GM06990 (cell line): ENCODE measurements at regions not wholly inside any gene's neighbourhood (a gene's known extent, or its start where the extent isn't known, plus 50 kb on each side); places are given as distances from the start of the nearest gene placed in this dataset.
"Not testable (repeated sequence)": the region's sequence is repeated elsewhere in the genome, so short reads cannot be mapped to it uniquely, and the experiment has no call there.

Experiments
- DNase-seq: peaks from one replicate; pipeline ENCODE4 v3.0.0-alpha.2; 2011; ENCODE audit not compliant: insufficient read length; ENCODE audit errors: extremely low read depth
- H3K27me3 ChIP-seq: replicated peaks from 2 replicates; pipeline ENCODE4 v1.6.0; 2011; ENCODE audit warnings: low read length; ENCODE audit not compliant: control insufficient read depth, insufficient read depth
- H3K36me3 ChIP-seq: 2 replicates; pipeline ENCODE4 v1.5.1; 2011; ENCODE audit warnings: low read length; ENCODE audit not compliant: control insufficient read depth, insufficient read depth
- H3K4me3 ChIP-seq: replicated peaks from 2 replicates; pipeline ENCODE4 v1.5.1; 2011; ENCODE audit warnings: low read depth, mild to moderate bottlenecking, control low read depth, low read length
- CTCF ChIP-seq: IDR thresholded peaks from 2 replicates; pipeline ENCODE4 v1.5.1; 2011; ENCODE audit warnings: low read length, control low read depth, mild to moderate bottlenecking, inconsistent platforms; ENCODE audit not compliant: insufficient read depth, poor library complexity, severe bottlenecking

DNA sequence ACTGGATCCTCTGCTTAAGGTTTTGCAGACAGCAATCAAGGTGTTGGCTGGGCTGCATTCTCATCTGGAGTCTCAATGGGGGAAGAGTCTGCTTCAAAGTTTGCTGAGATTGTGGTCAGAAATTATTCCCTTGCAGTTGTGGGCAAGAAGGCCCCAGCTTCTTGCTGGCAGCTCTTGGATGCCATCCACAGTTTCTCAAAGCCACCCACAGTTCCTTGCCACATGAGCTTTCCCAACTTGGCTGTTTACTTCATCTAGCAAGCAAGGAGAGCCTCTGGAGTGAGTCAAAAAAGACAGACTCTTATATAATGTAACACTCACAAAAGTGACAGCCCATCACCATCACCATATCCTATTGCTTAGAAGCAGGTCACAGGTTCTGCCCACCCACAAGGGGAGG is 62.1 kb upstream of the ABHD2 start:
- DNase-seq: no peak
- no peaks in the 10 kb centered on the region for H3K27me3 ChIP-seq
- no peak overlapping the region for H3K4me3 ChIP-seq
- no peaks in the 10 kb centered on the region for H3K36me3 ChIP-seq
- no peak for TF ChIP-seq CTCF

GRCh38 chr15:89028036-89028435 is 60.2 kb upstream of the ABHD2 start:
- no peak for TF ChIP-seq CTCF
- no peaks in the 10 kb centered on the region for H3K36me3 ChIP-seq
- DNase-seq: no peak
- no peaks in the 10 kb centered on the region for H3K27me3 ChIP-seq
- no peak overlapping the region for H3K4me3 ChIP-seq

DNA sequence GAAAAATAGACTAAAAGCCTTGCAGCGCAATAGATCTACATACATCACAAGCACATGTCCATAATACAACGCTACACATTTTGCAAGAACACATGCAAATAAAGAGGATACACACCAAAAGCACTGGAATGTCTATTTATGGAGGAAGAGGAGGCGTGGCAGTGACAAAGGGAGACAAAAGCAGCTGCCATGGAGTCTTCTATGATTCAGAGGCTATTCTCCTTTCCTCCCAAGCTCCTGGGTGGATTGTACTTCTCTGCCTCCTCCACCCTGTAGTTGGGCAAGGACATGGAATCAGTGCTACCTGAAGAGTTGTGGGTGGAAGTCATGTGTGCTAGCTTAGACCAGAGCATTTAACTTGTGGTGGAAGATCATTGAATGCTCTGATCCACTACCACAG is 57.9 kb upstream of the ABHD2 start:
- DNase-seq: no peak
- Histone ChIP-seq H3K36me3 (no peaks in the 10 kb centered on the region), H3K4me3 (no peak overlapping the region), H3K27me3 (no peaks in the 10 kb centered on the region)
- no peak for TF ChIP-seq CTCF

DNA sequence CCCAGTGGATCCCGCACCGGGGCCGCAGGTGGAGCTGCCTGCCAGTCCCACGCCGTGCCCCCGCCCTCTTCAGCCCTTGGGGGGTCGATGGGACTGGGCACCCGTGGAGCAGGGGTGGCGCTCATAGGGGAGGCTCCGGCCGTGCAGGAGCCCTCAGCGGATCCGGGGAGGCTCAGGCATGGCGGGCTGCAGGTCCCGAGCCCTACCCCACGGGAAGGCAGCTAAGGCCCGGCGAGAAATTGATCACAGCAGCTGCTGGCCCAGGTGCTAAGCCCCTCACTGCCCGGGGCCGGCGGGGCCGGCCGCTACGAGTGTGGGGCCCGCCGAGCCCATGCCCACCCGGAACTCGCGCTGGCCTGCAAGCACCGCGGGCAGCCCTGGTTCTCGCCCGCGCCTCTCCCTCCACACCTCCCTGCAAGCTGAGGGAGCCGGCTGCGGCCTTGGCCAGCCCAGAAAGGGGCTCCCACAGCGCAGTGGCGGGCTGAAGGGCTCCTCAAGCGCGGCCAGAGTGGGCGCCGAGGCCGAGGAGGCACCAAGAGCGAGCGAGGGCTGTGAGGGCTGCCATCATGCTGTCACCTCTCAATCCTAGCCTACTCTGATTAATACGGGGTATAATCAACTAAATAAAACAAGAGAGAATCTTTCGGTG is 56.5 kb upstream of the ABHD2 start:
- H3K27me3 ChIP-seq, H3K36me3 ChIP-seq, H3K4me3 ChIP-seq, DNase-seq: not testable (repeated sequence)

DNA sequence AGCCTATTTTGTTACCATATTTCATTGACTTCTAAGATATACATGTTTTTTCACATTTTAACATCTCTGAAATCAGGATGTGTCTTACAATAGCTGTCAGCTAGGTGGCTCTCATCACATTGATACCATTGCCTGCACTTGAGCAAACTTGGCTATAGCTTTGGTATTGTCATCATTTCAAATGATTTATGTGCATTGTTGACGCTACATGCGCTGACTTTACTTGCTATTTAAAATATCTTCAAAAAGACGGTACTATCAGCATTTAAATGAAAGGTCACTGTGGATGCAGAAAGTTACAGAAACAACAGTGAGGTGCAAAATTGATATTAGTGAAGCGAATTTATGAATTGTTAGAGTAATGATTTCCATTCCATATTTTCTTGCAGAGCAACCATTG is 54.0 kb upstream of the ABHD2 start:
- Histone ChIP-seq H3K27me3 (no peaks in the 10 kb centered on the region), H3K4me3 (no peak overlapping the region), H3K36me3 (no peaks in the 10 kb centered on the region)
- DNase-seq: no peak
- TF ChIP-seq CTCF: peak; percentile 38

DNA sequence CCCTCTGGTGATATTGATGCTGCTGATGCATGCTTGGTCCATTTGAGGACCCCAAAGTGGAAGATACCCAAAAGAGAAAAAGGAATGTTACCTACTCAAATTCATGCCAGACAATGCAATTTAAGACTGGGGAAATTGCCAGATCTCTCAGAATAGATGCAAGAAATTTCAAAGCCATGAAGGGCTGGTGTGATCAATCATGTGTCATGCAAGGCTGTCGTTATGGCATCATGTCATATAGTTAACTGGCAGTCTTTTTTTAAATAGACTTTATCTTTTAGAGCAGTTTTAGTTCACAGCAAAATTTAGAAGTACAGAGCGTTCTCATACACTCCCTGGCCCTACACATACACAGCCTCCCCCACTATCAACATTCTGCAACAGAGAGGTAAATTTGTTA is 53.1 kb upstream of the ABHD2 start:
- TF ChIP-seq CTCF: no peak
- DNase-seq: no peak
- no peak overlapping the region for H3K4me3 ChIP-seq

More for the DNA sequence above, 53.1 kb upstream of the ABHD2 start:
- Histone ChIP-seq H3K36me3 (no peaks in the 10 kb centered on the region), H3K27me3 (no peaks in the 10 kb centered on the region)
